Ovary (tissue), 3 donors: ENCODE measurements at regions not wholly inside any gene's neighbourhood (a gene's known extent, or its start where the extent isn't known, plus 50 kb on each side); places are given as distances from the start of the nearest gene placed in this dataset.
"Not testable (repeated sequence)": the region's sequence is repeated elsewhere in the genome, so short reads cannot be mapped to it uniquely, and the experiment has no call there.

Experiments used
- EP300 ChIP-seq: sonication (generic); formaldehyde crosslinking; IDR thresholded peaks from one replicate; pipeline ENCODE4 v1.6.1; 2017; ENCODE audit warnings: antibody characterized with exemption
- TF ChIP-seq, protein P1 (sequence below), 3 donors: fragments of 450-650 bp in 2 of 3; fragments of 200-600 bp in 1 of 3; IDR thresholded peaks; one replicate each; pipeline versions ENCODE4 v1.5.1 to v1.8.0; 2016 to 2022; ENCODE audit warnings: antibody characterized with exemption in 3 of 3, mild to moderate bottlenecking in 1 of 3
- donor health status: DM: no; HTN: no; CAD: no.

DNA sequence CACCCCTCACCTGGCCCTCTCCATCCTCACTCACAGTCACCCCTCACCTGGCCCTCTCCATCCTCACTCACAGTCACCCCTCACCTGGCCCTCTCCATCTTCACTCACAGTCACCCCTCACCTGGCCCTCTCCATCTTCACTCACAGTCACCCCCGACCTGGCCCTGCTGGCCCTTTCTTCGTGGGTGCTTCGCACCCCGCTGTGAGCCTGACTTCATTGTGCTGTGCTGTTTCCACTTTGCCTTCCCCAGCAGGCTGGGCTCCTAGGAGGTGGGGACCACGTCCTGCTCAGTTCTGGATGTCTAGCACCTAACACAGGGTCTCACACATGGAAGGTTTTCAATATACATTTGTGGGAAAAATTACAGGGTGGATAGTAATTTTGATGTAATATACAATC, 56.5 kb downstream of the RBFOX3 start:
- TF ChIP-seq, protein P1, sequence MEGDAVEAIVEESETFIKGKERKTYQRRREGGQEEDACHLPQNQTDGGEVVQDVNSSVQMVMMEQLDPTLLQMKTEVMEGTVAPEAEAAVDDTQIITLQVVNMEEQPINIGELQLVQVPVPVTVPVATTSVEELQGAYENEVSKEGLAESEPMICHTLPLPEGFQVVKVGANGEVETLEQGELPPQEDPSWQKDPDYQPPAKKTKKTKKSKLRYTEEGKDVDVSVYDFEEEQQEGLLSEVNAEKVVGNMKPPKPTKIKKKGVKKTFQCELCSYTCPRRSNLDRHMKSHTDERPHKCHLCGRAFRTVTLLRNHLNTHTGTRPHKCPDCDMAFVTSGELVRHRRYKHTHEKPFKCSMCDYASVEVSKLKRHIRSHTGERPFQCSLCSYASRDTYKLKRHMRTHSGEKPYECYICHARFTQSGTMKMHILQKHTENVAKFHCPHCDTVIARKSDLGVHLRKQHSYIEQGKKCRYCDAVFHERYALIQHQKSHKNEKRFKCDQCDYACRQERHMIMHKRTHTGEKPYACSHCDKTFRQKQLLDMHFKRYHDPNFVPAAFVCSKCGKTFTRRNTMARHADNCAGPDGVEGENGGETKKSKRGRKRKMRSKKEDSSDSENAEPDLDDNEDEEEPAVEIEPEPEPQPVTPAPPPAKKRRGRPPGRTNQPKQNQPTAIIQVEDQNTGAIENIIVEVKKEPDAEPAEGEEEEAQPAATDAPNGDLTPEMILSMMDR (IDR thresholded peaks at IDR 0.05) = not testable (repeated sequence)
- TF ChIP-seq EP300 = not testable (repeated sequence)
